HCT116 (cell line): ENCODE measurements at regions not wholly inside any gene's neighbourhood (a gene's known extent, or its start where the extent isn't known, plus 50 kb on each side); places are given as distances from the start of the nearest gene placed in this dataset.

ENCODE experiments used
- ATAC-seq: fragments of 200-7000 bp; cut with Tn5 transposase; 2 replicates; pipeline ENCODE4 v1.9.1; 2020; ENCODE audit warnings: mild to moderate bottlenecking, moderate library complexity
- BruUV-seq: library from RNA; stranded (reverse); fragments of 400-500 nt; replicated peaks from 2 replicates; lab custom pipeline; 2021; lab: Mats Ljungman, UMichigan
- CTCF ChIA-PET: fragments of 300-600 bp; sonication (Branson Sonifier 250); formaldehyde crosslinking; loops from one replicate; lab custom pipeline; 2021; ENCODE audit warnings: antibody characterized with exemption; lab: Charles Lee
- POLR2A ChIA-PET: fragments of 300-600, 350-600 bp; sonication (Branson Sonifier 250); formaldehyde crosslinking; loops from one replicate; lab custom pipeline; 2021; ENCODE audit warnings: antibody characterized with exemption; lab: Charles Lee
- RAD21 ChIA-PET, 2 experiments: fragments of 300-600 bp; sonication (Branson Sonifier 250); formaldehyde crosslinking; loops; one replicate each; lab custom pipeline; 2023; ENCODE audit warnings: low total read pairs in 2 of 2; ENCODE audit not compliant: uncharacterized antibody in 2 of 2, unreplicated experiment in 2 of 2, low non-redundant PET in 1 of 2; lab: Charles Lee
- DNase-seq: peaks from one replicate; pipeline ENCODE4 v3.0.0-alpha.2; 2010; ENCODE audit warnings: low read depth, low spot score
- H2AFZ ChIP-seq: fragments of 200-600 bp; shearing (Covaris generic), sonication (generic); 2 replicates; pipeline ENCODE4 v1.6.1; 2017; ENCODE audit warnings: low read depth, mixed run types, mixed read lengths, antibody characterized with exemption, low read length; ENCODE audit not compliant: poor library complexity, severe bottlenecking
- H3K27ac ChIP-seq: 2 replicates; pipeline ENCODE4 v1.5.1; 2012; ENCODE audit warnings: low read depth, low read length
- H3K27me3 ChIP-seq: fragments of 200-600 bp; sonication (generic); 2 replicates; pipeline ENCODE4 v1.6.1; 2016; ENCODE audit warnings: mixed run types, low read length, mixed read lengths; ENCODE audit not compliant: insufficient read depth
- H3K36me3 ChIP-seq, 2 experiments: fragments of 200-500 bp in 1 of 2; fragments of 200-600 bp in 1 of 2; sonication (Bioruptor generic) in 1 of 2; sonication (generic) in 1 of 2; 2 replicates each; pipeline versions ENCODE4 v1.5.1 to v1.6.1; 2014 to 2016; ENCODE audit warnings: low read length in 2 of 2, inconsistent platforms in 1 of 2, mixed read lengths in 1 of 2, mixed run types in 1 of 2; ENCODE audit not compliant: insufficient read depth in 2 of 2, control insufficient read depth in 1 of 2
- H3K4me1 ChIP-seq, 2 experiments: fragments of 200-600 bp in 1 of 2; sonication (generic) in 1 of 2; 2 replicates each; pipeline versions ENCODE4 v1.5.1 to v1.6.1; 2012 to 2017; ENCODE audit warnings: low read length in 2 of 2, inconsistent platforms in 1 of 2, mild to moderate bottlenecking in 1 of 2, mixed read lengths in 1 of 2, mixed run types in 1 of 2, moderate library complexity in 1 of 2; ENCODE audit not compliant: insufficient read depth in 2 of 2, control insufficient read depth in 1 of 2
- H3K4me2 ChIP-seq: fragments of 200-600 bp; sonication (generic); 2 replicates; pipeline ENCODE4 v1.6.1; 2017; ENCODE audit warnings: mixed run types, low read length, mixed read lengths
- H3K4me3 ChIP-seq, 2 experiments: fragments of 200-600 bp in 1 of 2; sonication (generic) in 1 of 2; replicated peaks in 1 of 2; 2 replicates each; pipeline ENCODE4 v1.5.1; 2011 to 2016; ENCODE audit warnings: low read length in 2 of 2, control low read depth in 1 of 2, low read depth in 1 of 2, mild to moderate bottlenecking in 1 of 2, mixed read lengths in 1 of 2, mixed run types in 1 of 2
- H3K79me2 ChIP-seq: fragments of 200-600 bp; sonication (generic); 2 replicates; pipeline ENCODE4 v1.6.1; 2017; ENCODE audit warnings: mild to moderate bottlenecking, mixed run types, low read length, moderate library complexity, mixed read lengths; ENCODE audit not compliant: insufficient read depth
- H3K9ac ChIP-seq: fragments of 200-600 bp; sonication (generic); 2 replicates; pipeline ENCODE4 v1.6.1; 2016; ENCODE audit warnings: low read length, mixed read lengths
- H3K9me2 ChIP-seq: fragments of 200-600 bp; sonication (generic), shearing (Covaris generic); 2 replicates; pipeline ENCODE4 v1.6.1; 2017; ENCODE audit warnings: mixed run types, mild to moderate bottlenecking, moderate library complexity; ENCODE audit not compliant: insufficient read depth
- H3K9me3 ChIP-seq, 2 experiments: fragments of 200-500 bp in 1 of 2; fragments of 200-600 bp in 1 of 2; sonication (Bioruptor generic) in 1 of 2; sonication (generic) in 1 of 2; 2 replicates each; pipeline ENCODE4 v1.6.1; 2014 to 2017; ENCODE audit warnings: low read length in 2 of 2, mixed read lengths in 2 of 2, inconsistent platforms in 1 of 2, low read depth in 1 of 2, mild to moderate bottlenecking in 1 of 2, mixed run types in 1 of 2, moderate library complexity in 1 of 2; ENCODE audit not compliant: control insufficient read depth in 1 of 2, insufficient read depth in 1 of 2
- H4K20me1 ChIP-seq: fragments of 200-600 bp; sonication (generic), shearing (Covaris generic); 2 replicates; pipeline ENCODE4 v1.6.1; 2017; ENCODE audit warnings: mixed run types, mild to moderate bottlenecking, moderate library complexity; ENCODE audit not compliant: insufficient read depth
- EGR1 ChIP-seq: IDR thresholded peaks from 2 replicates; pipeline ENCODE4 v1.6.1; 2012; ENCODE audit warnings: low read depth
- FOSL1 ChIP-seq: IDR thresholded peaks from 2 replicates; pipeline ENCODE4 v1.6.1; 2012; ENCODE audit warnings: low read depth
- JUND ChIP-seq: IDR thresholded peaks from 2 replicates; pipeline ENCODE4 v1.6.1; 2012
- POLR2A ChIP-seq: IDR thresholded peaks from 2 replicates; pipeline ENCODE4 v1.7.0; 2011; ENCODE audit warnings: borderline replicate concordance; ENCODE audit not compliant: insufficient read depth, insufficient read length; ENCODE audit errors: extremely low read depth
- POLR2AphosphoS5 ChIP-seq: IDR thresholded peaks from 2 replicates; pipeline ENCODE4 v1.6.1; 2011; ENCODE audit warnings: mild to moderate bottlenecking, low read depth, low read length, moderate library complexity
- SRF ChIP-seq: IDR thresholded peaks from 2 replicates; pipeline ENCODE4 v1.6.1; 2012; ENCODE audit warnings: low read depth
- ZFX ChIP-seq: fragments of 450-650 bp; IDR thresholded peaks from 2 replicates; pipeline ENCODE4 v1.6.1; 2017
- intact Hi-C: fragments of 100-400 bp; cut with micrococcal nuclease; formaldehyde crosslinking; loops from 2 replicates; pipeline ENCODE4 v1.10.0; 2022
- TF ChIP-seq, protein P1 (sequence below), 3 experiments: fragments of 200-600 bp in 1 of 3; sonication (generic) in 1 of 3; IDR thresholded peaks in 2 of 3; conservative IDR thresholded peaks in 1 of 3; 2 replicates each; pipeline ENCODE4 v1.5.1; 2012 to 2017; ENCODE audit warnings: low read depth in 2 of 3, low read length in 2 of 3, antibody characterized with exemption in 1 of 3, borderline replicate concordance in 1 of 3, control low read depth in 1 of 3, mild to moderate bottlenecking in 1 of 3, mixed read lengths in 1 of 3, mixed run types in 1 of 3, moderate library complexity in 1 of 3; ENCODE audit not compliant: insufficient read depth in 1 of 3
- TF ChIP-seq, protein P2 (sequence below): IDR thresholded peaks from 2 replicates; pipeline ENCODE4 v1.6.1; 2011; ENCODE audit warnings: mild to moderate bottlenecking, low read length, moderate library complexity; ENCODE audit not compliant: insufficient replicate concordance; ENCODE audit errors: extremely low read depth
- TF ChIP-seq, protein P3 (sequence below): IDR thresholded peaks from 2 replicates; pipeline ENCODE4 v1.6.1; 2012

DNA sequence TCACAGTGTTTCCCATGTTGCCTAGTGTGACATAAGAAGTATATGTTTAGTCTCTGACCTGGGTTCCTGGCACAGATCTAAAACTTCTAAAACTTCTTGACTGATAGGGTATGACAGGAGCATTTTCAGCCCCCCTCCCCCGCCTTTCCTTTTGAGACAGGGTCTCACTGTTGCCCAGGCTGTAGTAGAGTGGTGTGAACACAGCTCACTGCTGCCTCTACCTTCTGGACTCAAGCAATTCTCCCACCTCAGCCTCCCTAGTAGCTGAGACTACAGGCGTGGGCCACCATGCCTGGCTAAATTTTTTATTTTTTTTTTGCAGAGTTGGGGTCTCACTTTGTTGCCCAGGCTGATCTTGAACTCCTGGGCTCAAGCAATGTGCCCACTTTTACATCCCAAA is 421.1 kb upstream of the RGS6 start:
- CTCF ChIA-PET = no interaction called here
- ATAC-seq (no peak), DNase-seq (no peak)
- Histone ChIP-seq H2AFZ (no peak overlapping the region), H3K4me1 (no peaks in the 10 kb centered on the region), H3K9ac (no peak overlapping the region), H3K9me2 (no peaks in the 10 kb centered on the region), H3K27me3 (no peaks in the 10 kb centered on the region), H3K4me2 (no peak overlapping the region), H4K20me1 (no peaks in the 10 kb centered on the region), H3K4me3 (no peak overlapping the region), H3K9me3 (no peaks in the 10 kb centered on the region), H3K79me2 (no peaks in the 10 kb centered on the region), H3K27ac (no peak overlapping the region), H3K36me3 (no peaks in the 10 kb centered on the region)
- intact Hi-C loops = no loop called here
- POLR2A ChIA-PET = no interaction called here
- BruUV-seq = no TSS peak
- TF ChIP-seq FOSL1 = no peak
- TF ChIP-seq, protein P1, sequence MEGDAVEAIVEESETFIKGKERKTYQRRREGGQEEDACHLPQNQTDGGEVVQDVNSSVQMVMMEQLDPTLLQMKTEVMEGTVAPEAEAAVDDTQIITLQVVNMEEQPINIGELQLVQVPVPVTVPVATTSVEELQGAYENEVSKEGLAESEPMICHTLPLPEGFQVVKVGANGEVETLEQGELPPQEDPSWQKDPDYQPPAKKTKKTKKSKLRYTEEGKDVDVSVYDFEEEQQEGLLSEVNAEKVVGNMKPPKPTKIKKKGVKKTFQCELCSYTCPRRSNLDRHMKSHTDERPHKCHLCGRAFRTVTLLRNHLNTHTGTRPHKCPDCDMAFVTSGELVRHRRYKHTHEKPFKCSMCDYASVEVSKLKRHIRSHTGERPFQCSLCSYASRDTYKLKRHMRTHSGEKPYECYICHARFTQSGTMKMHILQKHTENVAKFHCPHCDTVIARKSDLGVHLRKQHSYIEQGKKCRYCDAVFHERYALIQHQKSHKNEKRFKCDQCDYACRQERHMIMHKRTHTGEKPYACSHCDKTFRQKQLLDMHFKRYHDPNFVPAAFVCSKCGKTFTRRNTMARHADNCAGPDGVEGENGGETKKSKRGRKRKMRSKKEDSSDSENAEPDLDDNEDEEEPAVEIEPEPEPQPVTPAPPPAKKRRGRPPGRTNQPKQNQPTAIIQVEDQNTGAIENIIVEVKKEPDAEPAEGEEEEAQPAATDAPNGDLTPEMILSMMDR (IDR thresholded peaks at IDR 0.05 in 2 of 3, conservative IDR thresholded peaks at IDR 0.05 in 1 of 3; ENCODE audit: borderline replicate concordance in 1 of 3, insufficient read depth in 1 of 3, low read depth in 2 of 3, low read length in 2 of 3) = no peak
- TF ChIP-seq, protein P2, sequence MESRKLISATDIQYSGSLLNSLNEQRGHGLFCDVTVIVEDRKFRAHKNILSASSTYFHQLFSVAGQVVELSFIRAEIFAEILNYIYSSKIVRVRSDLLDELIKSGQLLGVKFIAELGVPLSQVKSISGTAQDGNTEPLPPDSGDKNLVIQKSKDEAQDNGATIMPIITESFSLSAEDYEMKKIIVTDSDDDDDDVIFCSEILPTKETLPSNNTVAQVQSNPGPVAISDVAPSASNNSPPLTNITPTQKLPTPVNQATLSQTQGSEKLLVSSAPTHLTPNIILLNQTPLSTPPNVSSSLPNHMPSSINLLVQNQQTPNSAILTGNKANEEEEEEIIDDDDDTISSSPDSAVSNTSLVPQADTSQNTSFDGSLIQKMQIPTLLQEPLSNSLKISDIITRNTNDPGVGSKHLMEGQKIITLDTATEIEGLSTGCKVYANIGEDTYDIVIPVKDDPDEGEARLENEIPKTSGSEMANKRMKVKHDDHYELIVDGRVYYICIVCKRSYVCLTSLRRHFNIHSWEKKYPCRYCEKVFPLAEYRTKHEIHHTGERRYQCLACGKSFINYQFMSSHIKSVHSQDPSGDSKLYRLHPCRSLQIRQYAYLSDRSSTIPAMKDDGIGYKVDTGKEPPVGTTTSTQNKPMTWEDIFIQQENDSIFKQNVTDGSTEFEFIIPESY = no peak
- no peak for TF ChIP-seq ZFX
- TF ChIP-seq, protein P3, sequence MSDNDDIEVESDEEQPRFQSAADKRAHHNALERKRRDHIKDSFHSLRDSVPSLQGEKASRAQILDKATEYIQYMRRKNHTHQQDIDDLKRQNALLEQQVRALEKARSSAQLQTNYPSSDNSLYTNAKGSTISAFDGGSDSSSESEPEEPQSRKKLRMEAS = no peak
- no peak for TF ChIP-seq EGR1
- TF ChIP-seq JUND = no peak
- no peak for TF ChIP-seq POLR2AphosphoS5
- TF ChIP-seq POLR2A = no peak
- TF ChIP-seq SRF = no peak
- RAD21 ChIA-PET = no interaction called here
